ENCODE measurements at regions not wholly inside any gene's neighbourhood (a gene's known extent, or its start where the extent isn't known, plus 50 kb on each side); places are given as distances from the start of the nearest gene placed in this dataset.

GRCh38 chr3:171953301-171954022 is 85.9 kb upstream of the FNDC3B start:
- no peak for TF ChIP-seq GATA2 (IDR thresholded peaks at IDR 0.05; ENCODE audit: low read depth, low read length)
- no peak for TF ChIP-seq GATA3 (IDR thresholded peaks at IDR 0.05; ENCODE audit: low read depth, low read length)
